Left ventricle myocardium inferior (tissue), 1 donor: ENCODE measurements at regions not wholly inside any gene's neighbourhood (a gene's known extent, or its start where the extent isn't known, plus 50 kb on each side); places are given as distances from the start of the nearest gene placed in this dataset.

Experiments
- DNase-seq: peaks from one replicate; pipeline ENCODE4 v3.0.0-alpha.2; 2020
- H3K27ac ChIP-seq: fragments of 200-600 bp; replicated peaks from 2 replicates; pipeline ENCODE4 v1.8.0; 2021
- H3K27me3 ChIP-seq: fragments of 200-600 bp; 2 replicates; pipeline ENCODE4 v1.8.0; 2021; ENCODE audit warnings: low read depth
- H3K36me3 ChIP-seq: fragments of 200-600 bp; 2 replicates; pipeline ENCODE4 v1.8.0; 2021
- H3K4me1 ChIP-seq: fragments of 200-600 bp; 2 replicates; pipeline ENCODE4 v1.8.0; 2021
- H3K4me3 ChIP-seq: fragments of 200-600 bp; 2 replicates; pipeline ENCODE4 v1.8.0; 2021; ENCODE audit warnings: mild to moderate bottlenecking, moderate library complexity
- H3K9me3 ChIP-seq: fragments of 200-600 bp; replicated peaks from 2 replicates; pipeline ENCODE4 v1.8.0; 2021
- intact Hi-C: fragments of 100-400 bp; cut with micrococcal nuclease; formaldehyde crosslinking; loops from one replicate; pipeline ENCODE4 v1.11.0; 2022
- TF ChIP-seq, protein P1 (sequence below): fragments of 200-600 bp; IDR thresholded peaks from 2 replicates; pipeline ENCODE4 v1.8.0; 2021; ENCODE audit warnings: antibody characterized with exemption, mild to moderate bottlenecking, borderline replicate concordance
- donor health status: DM: no; HTN: yes; CAD: no; lungs with severe emphysema.

- H3K9me3 ChIP-seq: no peaks in the 10 kb centered on the region
- DNase-seq: no peak
- intact Hi-C loops: no loop called here
- TF ChIP-seq, protein P1, sequence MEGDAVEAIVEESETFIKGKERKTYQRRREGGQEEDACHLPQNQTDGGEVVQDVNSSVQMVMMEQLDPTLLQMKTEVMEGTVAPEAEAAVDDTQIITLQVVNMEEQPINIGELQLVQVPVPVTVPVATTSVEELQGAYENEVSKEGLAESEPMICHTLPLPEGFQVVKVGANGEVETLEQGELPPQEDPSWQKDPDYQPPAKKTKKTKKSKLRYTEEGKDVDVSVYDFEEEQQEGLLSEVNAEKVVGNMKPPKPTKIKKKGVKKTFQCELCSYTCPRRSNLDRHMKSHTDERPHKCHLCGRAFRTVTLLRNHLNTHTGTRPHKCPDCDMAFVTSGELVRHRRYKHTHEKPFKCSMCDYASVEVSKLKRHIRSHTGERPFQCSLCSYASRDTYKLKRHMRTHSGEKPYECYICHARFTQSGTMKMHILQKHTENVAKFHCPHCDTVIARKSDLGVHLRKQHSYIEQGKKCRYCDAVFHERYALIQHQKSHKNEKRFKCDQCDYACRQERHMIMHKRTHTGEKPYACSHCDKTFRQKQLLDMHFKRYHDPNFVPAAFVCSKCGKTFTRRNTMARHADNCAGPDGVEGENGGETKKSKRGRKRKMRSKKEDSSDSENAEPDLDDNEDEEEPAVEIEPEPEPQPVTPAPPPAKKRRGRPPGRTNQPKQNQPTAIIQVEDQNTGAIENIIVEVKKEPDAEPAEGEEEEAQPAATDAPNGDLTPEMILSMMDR: no peak
- no peaks in the 10 kb centered on the region for H3K36me3 ChIP-seq
- no peak overlapping the region for H3K4me3 ChIP-seq
- peaks cover 4% of the 10 kb centered on the region for H3K4me1 ChIP-seq
- H3K27me3 ChIP-seq: no peaks in the 10 kb centered on the region
- no peak overlapping the region for H3K27ac ChIP-seq
Observed at GRCh38 chr15:36252146-36252711, 327.2 kb upstream of the CDIN1 start.

GRCh38 chr15:36254426-36254825 is 325.0 kb upstream of the CDIN1 start:
- intact Hi-C loops: no loop called here
- no peaks in the 10 kb centered on the region for H3K9me3 ChIP-seq
- H3K27ac ChIP-seq: no peak overlapping the region
- TF ChIP-seq, protein P1: no peak
- H3K4me1 ChIP-seq: peaks cover 4% of the 10 kb centered on the region
- no peak overlapping the region for H3K4me3 ChIP-seq
- DNase-seq: no peak
- no peaks in the 10 kb centered on the region for H3K27me3 ChIP-seq
- no peaks in the 10 kb centered on the region for H3K36me3 ChIP-seq

- Histone ChIP-seq H3K27ac (no peak overlapping the region), H3K36me3 (no peaks in the 10 kb centered on the region), H3K4me3 (no peak overlapping the region), H3K27me3 (no peaks in the 10 kb centered on the region), H3K4me1 (peaks cover 4% of the 10 kb centered on the region), H3K9me3 (no peaks in the 10 kb centered on the region)
- TF ChIP-seq, protein P1: no peak
- intact Hi-C loops: no loop called here
- DNase-seq: no peak
Observed at GRCh38 chr15:36256404-36256807, 323.0 kb upstream of the CDIN1 start.

DNA sequence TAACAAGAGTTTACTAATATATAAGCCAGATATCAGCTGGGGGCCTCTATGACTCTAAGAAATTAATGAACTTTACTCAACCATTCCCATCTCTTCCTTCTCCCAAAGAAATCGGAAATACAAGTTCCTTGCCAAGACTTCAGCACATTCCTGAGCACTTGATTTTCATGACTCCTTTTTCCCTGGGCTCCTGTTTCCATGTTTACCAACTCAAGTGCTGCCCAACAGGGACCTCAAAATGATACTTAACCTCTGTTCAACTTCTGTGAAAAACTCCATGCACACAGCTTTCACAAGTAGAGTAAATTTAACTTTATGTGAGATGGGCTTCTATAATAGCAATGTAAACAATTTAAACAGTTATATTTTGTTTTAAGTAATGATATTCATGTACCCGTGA is 315.8 kb upstream of the CDIN1 start:
- H3K36me3 ChIP-seq: no peaks in the 10 kb centered on the region
- H3K27me3 ChIP-seq: no peaks in the 10 kb centered on the region
- DNase-seq: no peak
- H3K4me1 ChIP-seq: no peaks in the 10 kb centered on the region
- intact Hi-C loops: no loop called here
- H3K27ac ChIP-seq: no peak overlapping the region
- no peaks in the 10 kb centered on the region for H3K9me3 ChIP-seq
- no peak overlapping the region for H3K4me3 ChIP-seq
- TF ChIP-seq, protein P1: no peak

- Histone ChIP-seq H3K27ac (no peak overlapping the region), H3K27me3 (no peaks in the 10 kb centered on the region), H3K9me3 (no peaks in the 10 kb centered on the region), H3K4me1 (no peaks in the 10 kb centered on the region), H3K4me3 (no peak overlapping the region), H3K36me3 (no peaks in the 10 kb centered on the region)
- DNase-seq: no peak
- TF ChIP-seq, protein P1: no peak
- intact Hi-C loops: no loop called here
Observed at GRCh38 chr15:36265422-36265821, 314.0 kb upstream of the CDIN1 start.
